Tibial artery (tissue), 4 donors: ENCODE measurements at regions not wholly inside any gene's neighbourhood (a gene's known extent, or its start where the extent isn't known, plus 50 kb on each side); places are given as distances from the start of the nearest gene placed in this dataset.

Experiments
- DNase-seq, 2 donors: peaks; one replicate each; pipeline ENCODE4 v3.0.0-alpha.2; 2019
- H3K27ac ChIP-seq, 2 donors: fragments of 200-600 bp; sonication (generic) in 1 of 2; 1 replicate in 1 of 2; 2 replicates in 1 of 2; pipeline ENCODE4 v1.5.1; 2018 to 2019; ENCODE audit warnings: mild to moderate bottlenecking in 1 of 2
- H3K27me3 ChIP-seq, 2 donors: fragments of 200-600 bp; sonication (generic) in 1 of 2; one replicate each; pipeline versions ENCODE4 v1.5.1 to v1.6.0; 2016 to 2019
- H3K36me3 ChIP-seq, 3 donors: fragments of 200-600 bp; sonication (generic) in 2 of 3; one replicate each; pipeline ENCODE4 v1.5.1; 2016 to 2019; ENCODE audit warnings: mild to moderate bottlenecking in 2 of 3
- H3K4me1 ChIP-seq, 4 donors: fragments of 200-600 bp; sonication (generic) in 2 of 4; 1 replicate in 3 of 4; 2 replicates in 1 of 4; pipeline ENCODE4 v1.5.1; 2016 to 2019
- H3K4me3 ChIP-seq, 2 donors: fragments of 200-600 bp; sonication (generic) in 1 of 2; 1 replicate in 1 of 2; 2 replicates in 1 of 2; pipeline ENCODE4 v1.5.1; 2018 to 2019; ENCODE audit warnings: mild to moderate bottlenecking in 2 of 2
- H3K9me3 ChIP-seq, 3 donors: fragments of 200-600 bp; sonication (generic) in 1 of 3; one replicate each; pipeline ENCODE4 v1.5.1; 2016 to 2019
- CTCF ChIP-seq, 2 experiments: fragments of 200-600 bp in 1 of 2; fragments of 450-650 bp in 1 of 2; IDR thresholded peaks; one replicate each; pipeline ENCODE4 v1.5.1; 2017 to 2019; ENCODE audit warnings: antibody characterized with exemption in 2 of 2, mild to moderate bottlenecking in 1 of 2, moderate library complexity in 1 of 2
- intact Hi-C: fragments of 100-400 bp; cut with DNase I; formaldehyde crosslinking; loops from one replicate; pipeline ENCODE4 v1.15.0; 2023; ENCODE audit warnings: low total_unique reads

DNA sequence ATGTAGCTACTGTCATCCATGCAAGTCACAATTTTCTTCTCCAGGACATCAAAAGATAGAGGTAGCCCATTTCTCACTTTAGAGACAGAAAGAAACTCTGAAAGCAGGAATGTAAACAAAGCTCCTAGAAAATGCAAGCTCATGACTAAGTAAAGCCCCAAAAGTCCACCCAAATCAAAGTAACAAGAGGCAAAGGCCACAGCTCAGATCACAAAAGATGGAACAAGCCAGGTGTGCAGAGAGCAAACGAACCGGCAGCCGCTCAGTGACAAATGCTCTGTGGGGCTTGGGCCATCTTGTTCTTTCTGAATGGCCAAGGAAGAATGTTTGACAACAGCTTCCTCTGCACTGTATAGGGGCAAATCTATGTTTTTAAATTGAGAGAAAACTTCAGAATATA lies 201.0 kb downstream of the CYRIA start:
- no peak for DNase-seq
- H3K27me3 ChIP-seq, result no peaks in the 10 kb centered on the region
- H3K27ac ChIP-seq, result no peak overlapping the region
- H3K4me1 ChIP-seq, result no peaks in the 10 kb centered on the region
- H3K36me3 ChIP-seq, result no peaks in the 10 kb centered on the region
- TF ChIP-seq CTCF (IDR thresholded peaks at IDR 0.05), result no peak
- intact Hi-C loops, result no loop called here
- no peak overlapping the region for H3K4me3 ChIP-seq
- H3K9me3 ChIP-seq, result no peaks in the 10 kb centered on the region

- H3K9me3 ChIP-seq, result no peaks in the 10 kb centered on the region
- H3K4me1 ChIP-seq, result no peaks in the 10 kb centered on the region
- H3K4me3 ChIP-seq, result no peak overlapping the region
- intact Hi-C loops, result no loop called here
- H3K27ac ChIP-seq, result no peak overlapping the region
- no peak for DNase-seq
- H3K27me3 ChIP-seq, result no peaks in the 10 kb centered on the region
- TF ChIP-seq CTCF (IDR thresholded peaks at IDR 0.05), result no peak
- no peaks in the 10 kb centered on the region for H3K36me3 ChIP-seq
Observed at GRCh38 chr2:16462958-16463357, 202.7 kb downstream of the CYRIA start.

GRCh38 chr2:16461672-16462071 lies 204.0 kb downstream of the CYRIA start:
- Histone ChIP-seq H3K4me3 (no peak overlapping the region), H3K27me3 (no peaks in the 10 kb centered on the region), H3K27ac (no peak overlapping the region), H3K4me1 (no peaks in the 10 kb centered on the region), H3K36me3 (no peaks in the 10 kb centered on the region), H3K9me3 (no peaks in the 10 kb centered on the region)
- intact Hi-C loops, result no loop called here
- no peak for TF ChIP-seq CTCF (IDR thresholded peaks at IDR 0.05)
- no peak for DNase-seq

DNA sequence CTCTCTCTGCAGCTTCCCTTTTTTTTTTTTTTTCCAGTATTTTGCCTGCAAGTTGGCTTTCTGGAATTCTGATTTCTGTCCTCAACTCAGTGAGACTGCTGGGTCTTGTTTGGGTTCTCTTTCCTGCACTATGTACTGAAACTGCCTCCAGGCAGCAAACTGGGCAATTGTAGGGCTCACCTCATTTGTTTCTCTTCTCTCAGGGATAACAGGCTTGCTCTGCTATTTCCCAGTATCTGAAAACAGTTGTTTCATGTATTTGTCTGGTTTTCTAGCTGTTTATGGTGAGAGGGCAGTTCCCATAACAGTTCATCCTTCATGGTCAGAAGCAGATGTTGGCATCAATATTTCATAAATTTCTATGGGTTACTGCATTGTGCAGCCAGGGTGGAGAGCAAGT lies 206.0 kb downstream of the CYRIA start:
- Histone ChIP-seq H3K4me1 (no peaks in the 10 kb centered on the region), H3K4me3 (no peak overlapping the region), H3K27me3 (no peaks in the 10 kb centered on the region), H3K27ac (no peak overlapping the region), H3K36me3 (no peaks in the 10 kb centered on the region), H3K9me3 (no peaks in the 10 kb centered on the region)
- intact Hi-C loops, result no loop called here
- DNase-seq, result no peak
- no peak for TF ChIP-seq CTCF (IDR thresholded peaks at IDR 0.05)

DNA sequence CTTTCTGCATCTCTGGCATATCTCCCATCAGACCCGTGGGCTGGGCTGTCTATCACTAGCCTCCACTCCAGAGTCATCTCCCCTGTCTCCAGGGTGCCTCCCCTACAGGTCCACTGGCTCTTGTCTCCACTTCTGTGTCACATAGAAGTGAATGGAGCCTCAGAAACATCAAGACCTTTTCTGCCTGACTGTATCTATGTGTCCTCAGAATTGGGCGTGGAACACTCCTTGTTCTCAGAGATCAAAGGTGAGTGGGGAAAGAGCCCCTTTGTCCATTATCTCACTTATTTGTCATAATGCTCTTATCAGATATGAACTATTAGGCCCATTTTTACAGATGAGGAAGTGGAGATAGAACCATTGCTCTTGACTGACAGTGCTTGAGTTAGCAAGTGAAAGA lies 211.0 kb downstream of the CYRIA start:
- intact Hi-C loops, result no loop called here
- Histone ChIP-seq H3K9me3 (no peaks in the 10 kb centered on the region), H3K27ac (no peak overlapping the region), H3K4me1 (no peaks in the 10 kb centered on the region), H3K4me3 (no peak overlapping the region), H3K27me3 (no peaks in the 10 kb centered on the region), H3K36me3 (no peaks in the 10 kb centered on the region)
- DNase-seq, result no peak
- no peak for TF ChIP-seq CTCF (IDR thresholded peaks at IDR 0.05)

DNA sequence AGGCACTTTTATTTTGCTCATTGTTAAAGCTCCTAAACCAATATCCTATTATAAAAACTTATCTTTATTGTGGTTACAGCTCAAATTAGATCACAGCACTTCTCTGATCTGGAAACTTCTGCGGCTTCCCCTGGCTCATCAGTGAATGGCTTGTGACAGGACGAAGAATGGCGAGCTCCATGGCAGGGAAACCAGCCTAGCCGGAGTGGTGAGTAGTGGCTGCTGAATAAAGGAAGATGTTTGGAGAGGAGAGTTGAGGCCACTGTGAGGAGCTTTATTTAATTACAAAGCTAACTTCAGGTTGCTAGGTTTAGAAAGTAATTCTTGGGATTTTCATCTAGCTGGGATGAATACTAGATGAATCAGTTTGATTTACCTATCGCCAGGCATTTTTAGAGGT lies 213.5 kb downstream of the CYRIA start:
- no peak for TF ChIP-seq CTCF (IDR thresholded peaks at IDR 0.05)
- no peak for DNase-seq
- no peak overlapping the region for H3K27ac ChIP-seq
- H3K4me3 ChIP-seq, result no peak overlapping the region
- no peaks in the 10 kb centered on the region for H3K4me1 ChIP-seq
- intact Hi-C loops, result no loop called here
- H3K36me3 ChIP-seq, result no peaks in the 10 kb centered on the region
- no peaks in the 10 kb centered on the region for H3K27me3 ChIP-seq
- H3K9me3 ChIP-seq, result no peaks in the 10 kb centered on the region
